Osteocyte (in vitro differentiated cells): ENCODE measurements at regions not wholly inside any gene's neighbourhood (a gene's known extent, or its start where the extent isn't known, plus 50 kb on each side); places are given as distances from the start of the nearest gene placed in this dataset.

Experiments used
- DNase-seq: peaks from one replicate; pipeline ENCODE4 v3.0.0; 2021; ENCODE audit warnings: mixed read lengths; ENCODE audit not compliant: unreplicated experiment; ENCODE audit errors: extremely low spot score
- H3K27ac Mint-ChIP-seq: one replicate; pipeline ENCODE4 v1.8.0; 2021; ENCODE audit warnings: mild to moderate bottlenecking, mixed read lengths; ENCODE audit not compliant: unreplicated experiment
- H3K27me3 Mint-ChIP-seq: one replicate; pipeline ENCODE4 v1.8.0; 2021; ENCODE audit warnings: mixed read lengths; ENCODE audit not compliant: unreplicated experiment
- H3K36me3 Mint-ChIP-seq: one replicate; pipeline ENCODE4 v1.8.0; 2021; ENCODE audit warnings: mixed read lengths; ENCODE audit not compliant: unreplicated experiment
- H3K4me1 Mint-ChIP-seq: one replicate; pipeline ENCODE4 v1.8.0; 2021; ENCODE audit warnings: mixed read lengths; ENCODE audit not compliant: unreplicated experiment
- H3K4me3 Mint-ChIP-seq: one replicate; pipeline ENCODE4 v1.8.0; 2021; ENCODE audit warnings: mild to moderate bottlenecking, moderate library complexity, mixed read lengths; ENCODE audit not compliant: unreplicated experiment
- H3K9me3 Mint-ChIP-seq: one replicate; pipeline ENCODE4 v1.8.0; 2021; ENCODE audit warnings: mixed read lengths; ENCODE audit not compliant: unreplicated experiment
- CTCF ChIP-seq: fragments of 200-600 bp; sonication (generic); IDR thresholded peaks from 2 replicates; pipeline ENCODE4 v1.5.0; 2021; ENCODE audit warnings: antibody characterized with exemption, mild to moderate bottlenecking, moderate library complexity

- TF ChIP-seq CTCF = no peak
- Mint-ChIP-seq H3K4me3 (no peak overlapping the region), H3K4me1 (no peaks in the 10 kb centered on the region), H3K36me3 (peaks cover 4% of the 10 kb centered on the region), H3K9me3 (peaks cover 15% of the 10 kb centered on the region), H3K27me3 (no peaks in the 10 kb centered on the region), H3K27ac (no peak overlapping the region)
- no peak for DNase-seq
These were observed 79.8 kb downstream of the TMEM270 start for GRCh38 chr7:73940701-73941238.

GRCh38 chr7:73941836-73942551, 81.0 kb downstream of the TMEM270 start:
- Mint-ChIP-seq H3K9me3 (peaks cover 15% of the 10 kb centered on the region), H3K4me3 (no peak overlapping the region), H3K27ac (no peak overlapping the region), H3K4me1 (no peaks in the 10 kb centered on the region), H3K36me3 (peaks cover 4% of the 10 kb centered on the region), H3K27me3 (peaks cover 1% of the 10 kb centered on the region)
- no peak for TF ChIP-seq CTCF
- DNase-seq = no peak

DNA sequence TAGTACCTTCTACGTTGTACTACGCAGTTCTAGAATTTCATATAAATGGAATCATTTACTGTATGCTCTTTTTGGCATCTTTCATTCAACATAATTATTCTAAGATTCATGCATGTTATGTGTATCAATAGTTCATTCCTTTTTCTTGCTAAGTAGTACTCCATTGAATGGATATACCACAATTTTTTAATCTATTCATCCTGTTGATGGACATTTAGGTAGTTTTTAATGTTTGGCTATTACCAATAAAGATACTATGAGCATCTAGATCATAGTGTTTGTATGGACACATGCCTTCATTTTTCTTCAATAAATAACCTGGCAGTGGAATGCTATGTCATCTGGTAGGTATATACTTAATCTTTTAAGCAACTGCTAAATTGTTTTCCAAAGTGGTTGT, 83.0 kb upstream of the ELN start:
- peaks cover 22% of the 10 kb centered on the region for H3K9me3 Mint-ChIP-seq
- no peak for TF ChIP-seq CTCF

GRCh38 chr7:73948287-73948686, 79.7 kb upstream of the ELN start:
- Mint-ChIP-seq H3K27me3 (peaks cover 14% of the 10 kb centered on the region), H3K4me1 (no peaks in the 10 kb centered on the region), H3K4me3 (no peak overlapping the region), H3K9me3 (peaks cover 12% of the 10 kb centered on the region), H3K27ac (no peak overlapping the region), H3K36me3 (no peaks in the 10 kb centered on the region)
- DNase-seq = no peak
- no peak for TF ChIP-seq CTCF

More for the DNA sequence above, 83.0 kb upstream of the ELN start:
- Mint-ChIP-seq H3K4me3 (no peak overlapping the region), H3K4me1 (no peaks in the 10 kb centered on the region), H3K27me3 (peaks cover 5% of the 10 kb centered on the region), H3K27ac (no peak overlapping the region), H3K36me3 (peaks cover 4% of the 10 kb centered on the region)
- DNase-seq = no peak

GRCh38 chr7:73952266-73952665, 75.7 kb upstream of the ELN start:
- no peak for DNase-seq
- H3K36me3 Mint-ChIP-seq = no peaks in the 10 kb centered on the region
- peaks cover 22% of the 10 kb centered on the region for H3K27me3 Mint-ChIP-seq
- no peak for TF ChIP-seq CTCF
- no peak overlapping the region for H3K27ac Mint-ChIP-seq
- H3K4me3 Mint-ChIP-seq = no peak overlapping the region
- H3K4me1 Mint-ChIP-seq = no peaks in the 10 kb centered on the region
- H3K9me3 Mint-ChIP-seq = peaks cover 12% of the 10 kb centered on the region
